Activated naive CD4-positive, alpha-beta T cell treated with Interleukin-2 at 50 U/mL for 16 hours (primary cell): ENCODE measurements at regions not wholly inside any gene's neighbourhood (a gene's known extent, or its start where the extent isn't known, plus 50 kb on each side); places are given as distances from the start of the nearest gene placed in this dataset.

Experiments used
- DNase-seq: peaks from one replicate; pipeline ENCODE4 v3.0.0-alpha.2; 2020

DNA sequence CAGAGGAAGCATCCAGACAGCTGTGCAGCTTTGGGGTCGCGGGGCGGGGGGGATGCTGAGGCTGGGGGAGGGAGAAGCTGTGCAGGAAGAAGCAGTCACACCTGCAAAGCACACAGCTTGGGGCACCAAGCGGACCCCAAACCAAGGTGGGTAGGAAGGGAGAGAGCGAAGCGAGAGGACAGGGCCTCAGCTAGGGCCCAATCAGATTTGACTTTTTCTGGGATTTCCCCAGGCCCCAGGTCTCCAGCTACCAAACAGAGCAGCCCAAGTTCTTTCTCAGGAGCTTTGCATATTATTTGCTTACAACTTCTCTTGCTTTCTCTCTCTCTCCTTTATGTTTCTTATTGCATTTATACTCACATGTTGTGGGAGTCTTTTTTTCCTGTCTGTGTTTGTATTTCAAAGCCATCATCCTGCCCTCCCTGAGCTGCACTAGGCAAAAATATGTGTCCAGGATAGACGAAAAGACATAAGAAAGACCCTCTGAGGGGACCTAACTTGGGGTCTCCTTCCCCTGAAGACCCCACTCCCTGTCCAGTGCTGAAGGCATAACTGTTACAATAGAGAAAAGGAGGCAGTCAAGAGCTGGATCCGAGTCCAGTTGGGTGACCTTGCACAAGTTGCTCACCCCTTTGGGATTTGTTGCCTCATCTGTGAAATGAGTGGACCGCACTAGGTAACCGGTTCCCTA lies 50.6 kb upstream of the SMNDC1 start:
- DNase-seq = peak; percentile 14

DNA sequence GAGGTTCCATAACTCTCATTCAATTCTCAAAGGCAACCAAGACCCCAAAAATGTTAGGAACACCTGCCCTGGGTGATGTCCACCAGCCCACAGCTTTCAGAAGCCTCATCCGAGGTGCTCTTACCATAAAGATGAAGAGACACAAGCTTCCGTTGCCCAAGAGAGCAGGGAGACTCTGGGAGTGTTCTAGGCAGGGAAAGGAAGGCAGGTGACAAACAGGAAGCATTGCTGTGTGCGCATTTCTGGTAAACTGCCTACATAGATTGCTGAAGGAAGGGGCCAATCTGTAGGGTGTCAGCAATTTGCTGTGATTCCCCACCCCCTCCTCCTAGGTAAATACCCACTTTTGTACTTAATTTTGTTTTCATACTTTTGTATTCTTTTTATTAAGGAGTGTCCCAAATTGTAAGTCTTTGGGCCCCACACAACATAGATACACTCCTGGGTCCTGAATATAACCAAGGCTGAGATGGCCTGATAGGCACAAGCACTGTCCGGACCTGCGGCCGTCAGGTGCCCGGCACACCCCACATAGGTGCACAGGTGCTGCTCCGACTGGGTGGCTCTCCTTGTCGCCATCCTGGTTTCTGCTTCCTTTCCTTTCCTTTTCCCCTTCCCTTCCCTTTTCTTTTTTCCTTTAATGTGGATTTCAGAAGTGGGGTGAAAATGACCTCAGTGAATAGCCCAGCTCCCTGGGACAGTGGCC lies 51.4 kb upstream of the SMNDC1 start:
- peak; percentile 38 for DNase-seq

DNA sequence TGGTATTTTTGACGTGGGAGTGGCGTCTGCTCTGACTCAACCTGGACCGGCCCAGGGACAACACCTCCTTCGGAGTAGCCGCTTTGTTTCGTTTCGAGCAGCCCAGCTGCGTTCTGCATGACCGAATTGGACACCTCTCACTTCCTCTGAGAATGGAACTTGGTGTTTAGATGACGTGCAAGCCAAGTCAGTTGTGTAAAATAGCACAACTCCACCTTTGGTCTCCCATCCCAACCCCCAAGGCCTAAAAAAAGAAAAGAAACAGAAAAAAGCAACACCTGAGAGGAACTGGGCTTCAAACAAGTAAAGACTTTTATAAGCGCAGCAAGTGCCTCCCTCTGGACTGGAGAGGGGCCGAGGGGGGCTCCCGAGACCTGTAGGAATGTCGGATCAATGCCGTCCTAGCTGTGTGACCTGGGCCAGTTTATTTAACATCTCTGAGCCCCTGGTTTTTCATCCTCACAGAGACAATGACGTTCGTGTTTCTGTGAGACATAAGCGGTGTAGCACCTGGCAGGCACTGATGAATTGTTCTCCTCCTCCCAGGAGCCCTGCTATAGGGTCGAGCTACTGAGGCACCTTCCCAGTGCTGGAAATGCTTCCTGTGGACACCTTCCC lies 52.0 kb upstream of the SMNDC1 start:
- peak; percentile 83 for DNase-seq

DNA sequence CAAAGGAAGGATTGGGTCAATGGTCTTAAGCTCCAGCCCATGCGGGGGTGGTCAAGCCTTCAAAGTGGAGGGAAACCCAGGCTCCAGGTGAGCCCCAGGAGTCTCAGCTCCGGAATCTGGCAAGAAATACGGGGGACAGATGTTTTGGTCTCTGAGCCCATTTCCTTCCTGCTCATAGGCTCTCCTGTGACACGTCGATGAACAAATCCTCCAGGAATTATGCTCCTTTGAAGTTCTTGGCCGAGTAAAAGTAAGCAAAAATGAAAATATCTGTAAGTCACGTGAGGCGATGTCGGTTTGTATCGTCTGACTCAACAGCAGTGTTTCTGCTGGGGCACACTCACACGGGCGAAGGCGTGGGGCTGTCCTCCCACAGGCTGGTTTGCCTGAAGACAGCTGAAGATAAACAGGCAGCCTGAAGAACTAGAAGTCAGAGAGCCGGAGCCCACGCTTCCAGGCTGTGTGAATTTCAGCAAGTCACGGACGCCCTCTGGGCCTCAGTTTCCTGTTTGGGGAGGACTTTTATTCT lies 52.6 kb upstream of the SMNDC1 start:
- peak; percentile 84 for DNase-seq

DNA sequence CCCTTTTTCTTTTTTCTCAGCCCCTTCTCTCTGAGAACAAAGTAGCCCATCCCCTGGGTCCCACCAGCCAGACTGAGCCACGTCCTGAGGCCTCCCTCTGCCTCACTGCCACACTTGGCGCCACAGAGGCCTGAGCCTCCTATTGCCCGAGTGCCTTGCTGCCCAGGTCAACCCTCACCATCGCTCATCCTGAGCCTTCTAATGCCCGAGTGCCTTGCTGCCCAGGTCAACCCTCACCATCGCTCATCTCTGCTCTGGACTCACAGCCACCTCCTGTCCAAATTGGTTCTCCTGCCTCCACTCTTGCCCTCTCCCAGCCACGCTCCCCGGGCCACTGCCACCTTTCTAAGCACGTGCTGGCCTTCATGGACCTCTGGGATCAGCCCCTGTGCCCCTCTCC lies 53.2 kb upstream of the SMNDC1 start:
- no peak for DNase-seq

DNA sequence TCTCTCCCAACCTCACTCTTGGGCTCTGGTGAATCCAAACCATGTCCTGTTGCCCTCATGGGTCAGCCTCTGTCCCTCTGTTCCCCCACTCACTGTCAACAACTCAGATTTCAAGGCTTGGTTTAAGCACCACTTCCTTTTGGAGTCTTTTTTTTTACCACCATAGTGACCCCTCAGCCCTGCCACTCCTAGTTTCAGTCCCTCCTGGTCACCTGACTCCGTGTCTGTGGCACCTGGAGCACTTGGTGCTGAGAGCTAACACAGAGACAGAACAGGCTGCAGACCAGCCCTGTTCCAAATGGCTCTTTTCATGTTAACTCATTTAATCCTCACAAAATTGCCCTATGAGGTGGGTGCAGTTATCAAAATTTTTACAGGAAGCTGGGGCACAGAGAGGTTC lies 53.6 kb upstream of the SMNDC1 start:
- DNase-seq = no peak

DNA sequence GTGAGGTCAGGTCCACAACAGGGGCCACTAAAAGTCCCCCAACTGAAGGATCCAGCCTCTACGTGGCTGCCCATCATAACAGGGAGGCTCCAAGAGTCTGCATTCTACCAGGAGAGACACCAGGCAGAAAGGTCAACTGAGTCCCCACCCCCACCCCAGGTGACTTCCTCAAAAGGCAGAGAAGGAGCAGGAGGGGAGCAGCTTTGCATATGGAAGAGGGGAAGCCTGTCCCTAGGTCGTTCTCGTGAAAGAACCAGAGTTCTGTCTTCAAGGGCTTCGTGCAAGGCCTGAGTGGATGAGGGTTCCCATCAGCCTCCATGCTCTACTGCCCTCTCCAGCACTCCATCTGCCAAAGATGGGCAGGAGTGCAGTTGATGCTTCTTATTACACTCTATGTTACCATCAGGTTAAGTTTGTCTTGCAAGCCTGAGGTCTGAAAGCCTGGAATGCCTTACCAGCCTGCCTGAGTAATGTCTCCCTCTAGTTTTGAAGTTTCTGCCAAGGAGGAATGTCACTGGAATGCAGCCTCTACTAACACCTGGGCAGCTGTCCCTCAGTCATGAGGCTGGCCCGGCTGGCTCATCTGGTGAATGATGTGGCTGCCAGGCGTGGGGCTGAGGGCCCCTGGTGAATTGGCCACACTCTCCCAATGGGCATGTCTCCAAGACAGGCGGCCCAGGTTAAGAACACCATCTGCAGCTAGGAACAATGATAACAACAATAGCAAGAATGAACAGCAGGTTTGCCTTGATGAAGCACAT lies 54.3 kb upstream of the SMNDC1 start:
- DNase-seq = no peak

DNA sequence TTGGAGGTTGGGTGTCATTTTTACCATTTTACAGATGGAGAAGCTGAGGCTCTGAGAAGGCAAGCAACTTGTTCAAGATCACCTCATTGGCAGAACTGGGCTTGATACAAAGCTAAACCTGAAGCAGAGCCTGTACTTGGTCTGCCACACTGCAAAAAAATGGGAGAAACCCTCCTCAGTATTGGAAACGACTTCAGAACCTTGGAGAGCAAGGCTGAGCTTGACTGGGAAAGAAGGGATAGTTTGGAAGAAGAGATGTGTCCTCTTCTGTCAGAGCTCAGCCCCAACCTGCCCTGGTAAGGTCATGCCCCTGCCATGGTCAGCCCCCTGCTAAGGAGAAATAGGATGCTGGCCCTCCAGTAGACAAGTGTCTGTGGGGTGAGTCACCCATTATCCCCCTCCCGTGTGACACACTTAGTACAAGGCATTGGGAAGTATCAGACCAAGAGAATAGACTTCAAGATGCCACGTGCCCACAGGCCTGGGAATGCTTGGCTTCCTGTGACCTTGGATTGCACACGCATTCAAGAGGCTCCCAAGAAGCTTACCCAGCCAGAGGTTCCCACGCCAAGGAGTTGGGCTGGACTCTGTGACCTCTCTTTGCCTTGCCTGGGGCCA lies 56.2 kb upstream of the SMNDC1 start:
- no peak for DNase-seq

DNA sequence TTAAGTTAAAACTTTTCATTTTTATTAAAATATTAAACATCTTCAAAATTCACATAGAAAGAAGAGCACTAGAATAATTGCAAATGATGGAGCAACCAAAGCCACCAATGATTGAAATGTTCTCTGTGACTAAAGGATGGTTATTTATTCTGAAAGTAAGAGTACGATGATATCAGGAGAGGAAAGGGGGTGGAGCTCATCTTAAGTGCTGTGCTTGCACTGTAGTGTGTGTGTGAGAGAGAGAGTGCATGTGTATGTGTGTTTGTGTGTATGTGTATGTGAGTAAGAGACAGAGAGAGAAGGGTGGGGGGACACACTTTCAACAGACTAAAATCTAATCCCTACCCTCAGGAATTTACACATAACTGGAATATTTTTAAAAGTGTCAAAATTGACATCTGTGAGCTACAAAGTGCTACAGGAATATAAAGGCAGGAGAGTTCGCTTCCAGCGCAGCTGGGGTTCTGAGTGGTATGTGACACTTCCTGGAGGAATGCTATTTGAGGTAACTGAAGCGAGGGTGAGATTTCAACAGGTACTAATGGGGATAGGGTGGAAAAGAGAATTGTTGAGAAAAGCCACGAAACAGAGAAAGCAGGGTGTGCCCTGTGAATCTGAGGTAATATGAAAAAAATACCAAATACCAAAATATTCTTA lies 57.2 kb upstream of the SMNDC1 start:
- DNase-seq = peak; percentile 26

DNA sequence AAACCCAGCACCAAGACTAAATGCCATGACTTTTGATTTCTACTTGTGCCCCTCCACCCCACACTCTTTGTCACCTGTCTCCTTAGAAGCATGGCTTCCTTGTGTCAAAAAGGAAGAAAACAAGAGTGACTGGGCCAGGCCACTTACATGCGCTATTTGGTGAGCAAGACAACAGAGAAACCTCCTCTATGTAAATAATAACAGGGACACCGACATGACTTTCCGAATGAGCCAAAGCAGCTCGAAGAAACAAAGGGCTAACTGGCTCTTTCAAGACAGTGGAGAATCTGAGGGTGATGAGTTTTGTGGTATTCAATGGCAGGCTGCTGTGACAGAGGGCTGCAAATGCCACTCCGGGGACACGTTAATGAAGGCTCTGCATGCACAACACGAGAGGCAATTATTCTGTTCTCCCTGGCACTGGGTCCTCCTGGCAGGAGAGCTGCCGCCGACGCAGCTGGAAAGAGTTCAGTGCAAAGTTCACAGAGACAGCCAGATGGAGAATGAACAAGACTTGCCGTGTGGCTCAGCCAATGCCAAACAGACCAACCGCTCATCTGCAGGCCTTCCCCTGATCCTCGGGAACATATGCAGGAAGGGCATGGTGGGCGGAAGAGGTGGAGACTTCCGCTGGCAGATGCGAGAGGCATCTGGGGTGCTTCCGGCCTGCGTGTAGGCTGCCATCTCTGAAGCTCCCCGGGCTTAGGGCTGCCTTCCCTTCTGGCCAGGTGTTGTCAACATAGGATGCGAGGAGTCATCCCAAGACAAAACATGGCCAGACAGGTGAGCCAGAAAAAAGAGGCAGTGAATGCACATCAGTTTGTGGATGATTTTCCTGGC lies 59.1 kb upstream of the SMNDC1 start:
- peak; percentile 45 for DNase-seq

DNA sequence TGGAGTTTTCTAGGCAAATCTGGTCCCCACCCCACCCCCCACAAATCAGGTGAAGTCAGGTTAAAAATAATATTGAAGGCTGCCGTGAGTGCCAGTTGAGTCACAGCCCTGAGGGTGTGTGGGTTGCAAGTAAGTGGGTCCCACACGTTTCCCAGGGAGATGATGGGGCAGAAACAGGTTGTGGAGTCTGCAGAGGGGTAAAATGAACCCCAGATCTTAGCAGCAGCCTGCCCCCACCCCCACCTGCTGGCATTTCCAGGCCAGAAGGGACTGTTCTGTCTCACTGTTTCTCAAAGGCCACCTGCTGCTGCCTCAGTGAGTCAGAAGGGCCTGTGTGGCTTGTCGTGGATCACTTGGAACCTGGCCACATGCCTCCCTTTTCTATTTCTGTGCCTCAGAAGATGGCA lies 59.8 kb upstream of the SMNDC1 start:
- DNase-seq = peak; percentile 57

DNA sequence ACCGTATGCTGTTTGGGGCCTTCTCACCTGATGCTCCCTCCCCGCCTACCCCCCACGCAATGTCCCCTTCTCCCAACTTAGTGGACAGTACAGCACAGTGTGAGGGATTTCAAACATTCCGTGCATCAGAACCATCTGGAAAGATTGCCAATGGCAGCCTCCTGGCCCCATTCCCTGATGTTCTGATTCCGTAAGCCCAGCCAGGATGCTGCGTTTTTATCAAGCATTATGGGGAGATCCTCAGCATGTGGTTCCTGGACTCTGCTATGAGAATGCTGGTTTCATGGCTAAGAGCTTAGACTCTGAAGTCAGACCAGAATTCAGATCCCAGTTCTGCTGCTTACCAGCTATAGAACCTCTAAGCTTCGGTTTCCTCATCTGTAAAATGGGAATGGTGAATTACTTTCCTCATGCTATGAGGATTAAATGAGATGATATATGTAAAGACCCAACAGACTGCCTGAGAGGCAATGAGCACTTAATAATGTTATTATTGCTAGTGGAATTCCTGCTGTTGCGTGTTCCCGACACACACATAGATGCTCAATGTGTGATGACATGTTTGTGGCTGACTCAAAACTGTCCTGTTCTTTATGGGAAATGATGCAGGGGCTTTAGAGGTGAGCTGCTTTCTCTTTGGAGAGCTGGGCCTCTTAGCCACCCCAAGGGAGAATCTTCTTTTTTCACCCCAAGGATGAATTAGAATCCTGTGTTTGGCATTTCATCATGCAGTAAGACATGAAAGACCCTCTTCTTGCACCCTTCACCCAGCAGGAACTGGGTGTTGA lies 60.8 kb upstream of the SMNDC1 start:
- no peak for DNase-seq

DNA sequence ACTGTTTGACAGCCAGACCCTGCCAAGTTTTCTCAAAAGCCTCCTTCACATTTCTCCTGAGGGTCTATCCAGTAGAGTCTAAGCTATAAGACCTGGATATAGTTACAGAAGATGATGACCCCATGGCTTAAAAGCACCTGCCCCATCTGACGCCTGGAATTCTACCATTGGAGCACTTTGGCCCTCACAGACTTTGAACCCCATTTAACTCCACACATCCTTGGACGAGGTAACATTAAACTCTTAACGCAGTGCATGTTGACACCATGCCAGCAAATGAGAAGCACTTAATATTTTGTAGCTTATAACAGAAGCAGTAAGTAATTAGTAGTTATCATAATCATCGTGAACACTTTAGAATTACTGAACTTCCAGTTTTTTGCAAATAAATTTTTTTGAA lies 61.9 kb upstream of the SMNDC1 start:
- DNase-seq = no peak

DNA sequence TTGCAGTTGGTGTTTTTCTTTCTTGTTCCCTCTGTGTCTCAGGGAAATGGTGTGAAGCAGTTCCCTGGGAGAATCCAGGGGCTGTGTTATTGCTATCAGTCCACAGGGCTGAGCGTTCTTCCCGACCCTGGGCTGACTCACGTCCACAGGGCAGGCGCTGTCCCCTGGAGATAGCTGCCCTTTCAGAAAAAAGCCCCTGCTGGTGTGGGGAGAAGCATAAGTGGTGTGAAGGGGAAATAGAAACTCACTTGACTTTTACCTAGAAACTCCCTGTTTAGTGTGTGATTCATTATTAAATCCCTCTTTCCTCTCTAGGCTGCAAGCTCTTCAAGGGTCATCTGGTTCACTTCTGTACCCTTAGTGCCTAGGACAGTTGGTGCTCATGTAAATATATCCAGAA lies 63.3 kb upstream of the SMNDC1 start:
- no peak for DNase-seq

DNA sequence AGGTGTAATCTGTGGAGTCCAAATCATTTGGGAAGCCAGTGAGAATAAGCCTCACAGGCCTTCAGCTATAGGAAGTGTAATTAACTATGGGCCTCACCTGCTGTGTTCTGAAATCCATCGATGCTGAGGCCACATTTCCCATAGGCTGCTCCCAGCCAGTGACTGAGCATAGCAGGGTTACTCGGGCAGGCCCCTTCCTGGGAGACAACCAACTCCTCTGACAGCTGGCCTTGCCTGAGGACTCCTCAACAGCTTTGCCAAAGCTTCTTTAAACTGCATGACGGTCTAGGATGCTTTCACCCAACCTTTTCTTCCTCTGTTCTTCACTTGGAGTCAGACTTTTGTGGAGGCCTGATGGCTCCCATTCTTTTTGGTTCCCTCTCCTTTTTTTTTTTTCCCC lies 63.8 kb upstream of the SMNDC1 start:
- DNase-seq = no peak

DNA sequence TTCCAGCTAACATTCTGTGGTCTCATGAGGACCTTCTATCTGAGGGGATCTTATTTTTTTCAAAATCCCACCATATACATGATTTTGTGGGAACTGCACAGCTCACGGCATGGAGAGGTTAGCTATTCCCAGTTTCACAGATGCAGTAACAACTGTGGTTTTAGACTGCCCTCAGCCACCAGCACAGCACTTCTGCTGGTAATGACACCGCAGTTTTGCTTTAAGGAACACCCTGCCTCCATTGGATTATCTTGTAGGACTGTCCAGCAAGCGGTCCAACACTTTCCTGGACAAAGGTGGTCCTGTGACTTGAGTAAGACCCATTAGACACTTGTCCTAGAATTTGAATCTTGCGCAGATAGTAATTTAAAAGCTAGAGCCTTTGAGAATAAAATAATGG lies 65.3 kb upstream of the SMNDC1 start:
- no peak for DNase-seq

DNA sequence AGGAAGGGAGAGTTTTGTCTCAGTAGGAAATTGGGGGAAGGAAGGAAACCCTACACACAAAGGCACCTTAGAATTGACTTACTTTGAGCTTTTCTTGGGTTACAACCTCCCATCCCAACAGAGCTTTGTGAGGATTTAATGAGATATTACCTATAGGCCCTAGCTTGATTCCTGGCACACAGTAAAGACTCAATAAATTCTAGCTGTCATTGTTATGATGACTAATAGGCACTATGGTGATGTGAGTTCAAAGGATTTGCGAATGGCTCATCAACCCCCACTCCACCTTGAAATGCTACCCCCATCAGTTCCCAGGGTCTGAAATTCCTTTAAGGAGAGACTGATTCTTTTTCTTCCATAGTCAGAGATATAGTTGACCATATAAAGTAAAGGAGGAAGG lies 67.9 kb upstream of the SMNDC1 start:
- DNase-seq = no peak

DNA sequence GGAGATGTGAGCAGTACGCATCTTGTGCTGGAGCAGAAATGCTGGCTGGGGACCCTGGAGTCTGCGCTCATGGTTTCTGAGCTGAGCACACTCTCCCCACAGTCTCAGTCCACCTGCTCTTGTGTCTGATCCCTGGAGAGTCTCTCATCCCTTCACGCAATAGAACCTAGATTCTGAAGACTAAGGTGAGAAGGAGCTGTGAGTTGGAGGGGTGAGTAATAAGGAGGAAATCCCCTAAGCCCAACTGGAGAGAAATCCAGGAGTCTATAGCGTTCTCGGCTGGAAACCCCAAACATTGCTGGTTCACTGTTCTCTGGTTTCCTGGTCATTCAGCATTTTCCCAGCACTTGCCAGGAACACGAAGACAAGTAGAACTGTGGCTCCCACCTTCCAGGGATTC lies 68.3 kb upstream of the SMNDC1 start:
- no peak for DNase-seq

DNA sequence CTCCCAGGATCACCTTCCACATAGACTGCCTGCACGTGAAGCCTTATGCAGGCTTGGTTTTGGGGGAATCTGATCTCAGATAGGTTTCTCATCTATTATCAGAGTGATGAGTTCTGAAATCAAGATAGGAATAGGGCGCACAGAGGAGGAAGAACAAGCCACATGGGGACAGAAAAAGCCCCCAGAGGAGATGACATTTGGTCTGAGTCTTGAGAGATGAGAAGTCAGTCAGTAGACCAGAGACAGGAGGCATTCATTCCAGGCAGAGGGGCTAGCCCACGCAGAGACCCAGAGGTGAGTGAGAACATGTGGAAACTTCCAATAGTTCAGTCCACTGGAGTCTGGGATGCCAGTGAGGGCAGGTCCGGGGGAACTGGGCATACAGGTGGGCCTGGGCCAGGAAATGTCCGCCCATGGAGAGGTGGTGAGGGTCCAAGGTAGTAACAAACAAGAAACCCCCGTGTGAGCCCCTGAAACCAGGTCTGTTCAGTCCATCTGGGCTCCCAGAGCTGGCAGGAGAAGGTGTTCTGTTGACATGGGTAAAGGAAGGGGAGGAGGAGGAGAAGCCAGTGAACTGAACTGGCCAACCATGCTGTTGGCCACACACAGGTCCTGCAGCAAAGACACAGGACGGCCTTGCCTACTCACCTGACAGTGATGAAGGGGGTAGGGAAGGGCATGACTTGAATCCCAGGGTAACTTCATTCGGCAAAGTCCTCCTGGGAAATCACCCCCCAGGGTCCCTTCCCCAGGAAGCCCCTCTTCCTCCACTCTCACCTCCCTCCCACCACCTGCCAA lies 69.3 kb upstream of the SMNDC1 start:
- DNase-seq = no peak

DNA sequence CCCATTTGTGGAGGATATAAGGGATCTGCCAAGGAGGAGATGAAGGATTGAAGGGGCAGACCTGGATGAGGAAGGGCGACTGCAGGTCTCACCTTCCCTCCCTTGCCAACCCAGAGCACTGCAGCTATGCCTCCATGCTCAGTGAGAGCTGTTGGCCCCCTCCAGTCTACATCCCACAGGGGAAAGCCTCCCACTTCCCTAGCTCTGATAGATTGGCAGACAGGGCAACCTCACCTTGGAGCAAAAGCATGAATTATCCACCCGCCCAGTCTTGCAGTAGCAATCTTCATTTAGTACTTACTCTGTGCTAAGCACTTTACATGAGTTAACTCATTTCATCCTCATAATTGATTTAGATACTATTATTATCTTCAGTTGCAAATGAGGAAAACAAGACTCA lies 70.4 kb upstream of the SMNDC1 start:
- DNase-seq = no peak
